ENCODE measurements at regions not wholly inside any gene's neighbourhood (a gene's known extent, or its start where the extent isn't known, plus 50 kb on each side); places are given as distances from the start of the nearest gene placed in this dataset.
A peak's percentile ranks its signal among the peaks of the same experiment; 100 is the strongest.

- no peak for DNase-seq (ENCODE audit: low spot score)
Observed at GRCh38 chr4:73001885-73002284, 67.6 kb downstream of the COX18 start.

GRCh38 chr4:72997409-72997808, 72.1 kb downstream of the COX18 start:
- DNase-seq (ENCODE audit: low spot score), result peak; percentile 31

- no peak for DNase-seq (ENCODE audit: low spot score)
Observed at GRCh38 chr4:72994670-72995069, 74.8 kb downstream of the COX18 start.

GRCh38 chr4:72993876-72994275, 75.6 kb downstream of the COX18 start:
- no peak for DNase-seq (ENCODE audit: low spot score)

- DNase-seq (ENCODE audit: low spot score), result no peak
Observed at GRCh38 chr4:72991873-72992272, 77.6 kb downstream of the COX18 start.

- DNase-seq (ENCODE audit: low spot score), result no peak
Observed at GRCh38 chr4:72987741-72988729, 81.5 kb downstream of the COX18 start.

GRCh38 chr4:72984351-72984750, 85.2 kb downstream of the COX18 start:
- DNase-seq (ENCODE audit: low spot score), result no peak

- DNase-seq (ENCODE audit: low spot score), result no peak
Observed at GRCh38 chr4:72983709-72984108, 85.8 kb downstream of the COX18 start.

- DNase-seq (ENCODE audit: low spot score), result no peak
Observed at GRCh38 chr4:72977936-72978485, 91.5 kb downstream of the COX18 start.

GRCh38 chr4:72975488-72975784, 94.1 kb downstream of the COX18 start:
- no peak for DNase-seq (ENCODE audit: low spot score)

- DNase-seq (ENCODE audit: low spot score), result no peak
Observed at GRCh38 chr4:72974694-72975487, 94.6 kb downstream of the COX18 start.

GRCh38 chr4:72971572-72971971, 97.9 kb downstream of the COX18 start:
- no peak for DNase-seq (ENCODE audit: low spot score)

- DNase-seq (ENCODE audit: low spot score), result no peak
Observed at GRCh38 chr4:72970756-72971155, 98.8 kb downstream of the COX18 start.

GRCh38 chr4:72969976-72970375, 99.5 kb downstream of the COX18 start:
- no peak for DNase-seq (ENCODE audit: low spot score)

- no peak for DNase-seq (ENCODE audit: low spot score)
Observed at GRCh38 chr4:72966652-72967051, 102.9 kb downstream of the COX18 start.

GRCh38 chr4:72959411-72959810, 110.1 kb downstream of the COX18 start:
- no peak for DNase-seq (ENCODE audit: low spot score)

- no peak for DNase-seq (ENCODE audit: low spot score)
Observed at GRCh38 chr4:72954811-72955210, 114.7 kb downstream of the COX18 start.

GRCh38 chr4:72953571-72953970, 115.9 kb downstream of the COX18 start:
- DNase-seq (ENCODE audit: low spot score), result no peak

- no peak for DNase-seq (ENCODE audit: low spot score)
Observed at GRCh38 chr4:72951628-72952027, 117.9 kb downstream of the COX18 start.

- DNase-seq (ENCODE audit: low spot score), result no peak
Observed at GRCh38 chr4:72951147-72951546, 118.4 kb downstream of the COX18 start.

- DNase-seq (ENCODE audit: low spot score), result no peak
Observed at GRCh38 chr4:72948080-72948479, 121.4 kb downstream of the COX18 start.

- no peak for DNase-seq (ENCODE audit: low spot score)
Observed at GRCh38 chr4:72945719-72946336, 123.7 kb downstream of the COX18 start.

Data from LoVo (cell line).